Fibroblast of lung (primary cell): ENCODE measurements at regions not wholly inside any gene's neighbourhood (a gene's known extent, or its start where the extent isn't known, plus 50 kb on each side); places are given as distances from the start of the nearest gene placed in this dataset.

ENCODE experiments used
- DNase-seq, 2 donors: peaks; one replicate each; pipeline versions ENCODE4 v3.0.0 to v3.0.0-alpha.2; 2010; ENCODE audit warnings: low read depth in 2 of 2
- H2AFZ ChIP-seq: 2 replicates; pipeline ENCODE4 v1.5.1; 2012; ENCODE audit warnings: low read length, control low read depth, inconsistent platforms
- H3K27ac ChIP-seq: 2 replicates; pipeline ENCODE4 v1.5.1; 2011; ENCODE audit warnings: low read length, control low read depth; ENCODE audit not compliant: insufficient read depth
- H3K27me3 ChIP-seq: 2 replicates; pipeline ENCODE4 v1.5.1; 2011; ENCODE audit warnings: mild to moderate bottlenecking, low read length; ENCODE audit not compliant: control insufficient read depth, insufficient read depth
- H3K36me3 ChIP-seq: 2 replicates; pipeline ENCODE4 v1.5.1; 2011; ENCODE audit warnings: low read length; ENCODE audit not compliant: control insufficient read depth, insufficient read depth
- H3K4me1 ChIP-seq: 2 replicates; pipeline ENCODE4 v1.5.1; 2011; ENCODE audit warnings: low read length; ENCODE audit not compliant: control insufficient read depth, insufficient read depth; ENCODE audit errors: extremely low read depth
- H3K4me2 ChIP-seq: 2 replicates; pipeline ENCODE4 v1.5.1; 2011; ENCODE audit warnings: low read length, control low read depth; ENCODE audit not compliant: insufficient read depth; ENCODE audit errors: extremely low read depth
- H3K4me3 ChIP-seq, 4 experiments: fragments of 200-600 bp in 1 of 4; sonication (generic) in 1 of 4; replicated peaks in 1 of 4; 2 replicates each; pipeline ENCODE4 v1.5.1; 2011 to 2016; ENCODE audit warnings: low read length in 4 of 4, low read depth in 3 of 4, mild to moderate bottlenecking in 3 of 4, control low read depth in 2 of 4, inconsistent platforms in 1 of 4, mixed read lengths in 1 of 4; ENCODE audit not compliant: insufficient read depth in 1 of 4; ENCODE audit errors: control extremely low read depth in 1 of 4
- H3K79me2 ChIP-seq: 2 replicates; pipeline ENCODE4 v1.5.1; 2012; ENCODE audit warnings: mild to moderate bottlenecking, low read length, inconsistent platforms; ENCODE audit not compliant: control insufficient read depth, insufficient read depth
- H3K9ac ChIP-seq: 2 replicates; pipeline ENCODE4 v1.5.1; 2011; ENCODE audit warnings: mild to moderate bottlenecking, low read length, control low read depth; ENCODE audit not compliant: insufficient read depth
- H3K9me3 ChIP-seq: 2 replicates; pipeline ENCODE4 v1.5.1; 2012; ENCODE audit warnings: low read depth, low read length; ENCODE audit not compliant: control insufficient read depth, insufficient read depth
- H4K20me1 ChIP-seq: 2 replicates; pipeline ENCODE4 v1.5.1; 2011; ENCODE audit warnings: low read length; ENCODE audit not compliant: control insufficient read depth, insufficient read depth; ENCODE audit errors: extremely low read depth
- EZH2 ChIP-seq: IDR thresholded peaks from 2 replicates; pipeline ENCODE4 v1.5.1; 2012; ENCODE audit warnings: low read length, control low read depth, mild to moderate bottlenecking; ENCODE audit errors: missing control alignments
- TF ChIP-seq, protein P1 (sequence below), 2 donors: IDR thresholded peaks in 1 of 2; conservative IDR thresholded peaks in 1 of 2; 1 replicate in 1 of 2; 2 replicates in 1 of 2; pipeline ENCODE4 v1.5.1; 2011 to 2012; ENCODE audit warnings: low read length in 2 of 2, control low read depth in 1 of 2, inconsistent platforms in 1 of 2, low read depth in 1 of 2, mild to moderate bottlenecking in 1 of 2

DNA sequence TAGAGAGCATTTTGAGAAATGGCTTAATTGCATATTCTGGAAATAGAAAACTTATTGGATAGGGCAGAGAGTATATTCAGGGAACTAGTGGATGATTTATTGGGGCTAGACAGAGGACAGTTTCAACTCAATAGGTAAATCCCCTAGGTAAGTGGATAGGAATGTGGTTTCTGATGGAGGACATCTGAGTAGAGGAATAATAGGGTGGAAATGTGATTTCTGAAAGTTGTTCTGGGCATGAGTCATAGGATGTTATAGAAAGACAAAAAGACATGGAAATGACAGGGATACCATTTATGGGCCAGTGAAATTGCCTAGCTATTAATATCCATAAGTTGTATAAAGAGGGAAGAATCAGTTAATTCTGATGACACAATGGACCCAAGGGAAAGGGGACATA lies 563.3 kb upstream of the GOLIM4 start:
- no peaks in the 10 kb centered on the region for H3K4me1 ChIP-seq
- H3K36me3 ChIP-seq, result no peaks in the 10 kb centered on the region
- no peak overlapping the region for H3K9ac ChIP-seq
- H3K9me3 ChIP-seq, result no peaks in the 10 kb centered on the region
- H3K4me3 ChIP-seq, result no peak overlapping the region
- H2AFZ ChIP-seq, result no peak overlapping the region
- H3K27me3 ChIP-seq, result no peaks in the 10 kb centered on the region
- no peaks in the 10 kb centered on the region for H3K79me2 ChIP-seq
- TF ChIP-seq EZH2, result no peak
- TF ChIP-seq, protein P1, sequence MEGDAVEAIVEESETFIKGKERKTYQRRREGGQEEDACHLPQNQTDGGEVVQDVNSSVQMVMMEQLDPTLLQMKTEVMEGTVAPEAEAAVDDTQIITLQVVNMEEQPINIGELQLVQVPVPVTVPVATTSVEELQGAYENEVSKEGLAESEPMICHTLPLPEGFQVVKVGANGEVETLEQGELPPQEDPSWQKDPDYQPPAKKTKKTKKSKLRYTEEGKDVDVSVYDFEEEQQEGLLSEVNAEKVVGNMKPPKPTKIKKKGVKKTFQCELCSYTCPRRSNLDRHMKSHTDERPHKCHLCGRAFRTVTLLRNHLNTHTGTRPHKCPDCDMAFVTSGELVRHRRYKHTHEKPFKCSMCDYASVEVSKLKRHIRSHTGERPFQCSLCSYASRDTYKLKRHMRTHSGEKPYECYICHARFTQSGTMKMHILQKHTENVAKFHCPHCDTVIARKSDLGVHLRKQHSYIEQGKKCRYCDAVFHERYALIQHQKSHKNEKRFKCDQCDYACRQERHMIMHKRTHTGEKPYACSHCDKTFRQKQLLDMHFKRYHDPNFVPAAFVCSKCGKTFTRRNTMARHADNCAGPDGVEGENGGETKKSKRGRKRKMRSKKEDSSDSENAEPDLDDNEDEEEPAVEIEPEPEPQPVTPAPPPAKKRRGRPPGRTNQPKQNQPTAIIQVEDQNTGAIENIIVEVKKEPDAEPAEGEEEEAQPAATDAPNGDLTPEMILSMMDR (conservative IDR thresholded peaks at IDR 0.05 in 1 of 2, IDR thresholded peaks at IDR 0.05 in 1 of 2; ENCODE audit: low read depth in 1 of 2, low read length in 2 of 2), result no peak
- DNase-seq, result no peak
- H3K4me2 ChIP-seq, result no peak overlapping the region
- H4K20me1 ChIP-seq, result no peaks in the 10 kb centered on the region
- no peak overlapping the region for H3K27ac ChIP-seq

DNA sequence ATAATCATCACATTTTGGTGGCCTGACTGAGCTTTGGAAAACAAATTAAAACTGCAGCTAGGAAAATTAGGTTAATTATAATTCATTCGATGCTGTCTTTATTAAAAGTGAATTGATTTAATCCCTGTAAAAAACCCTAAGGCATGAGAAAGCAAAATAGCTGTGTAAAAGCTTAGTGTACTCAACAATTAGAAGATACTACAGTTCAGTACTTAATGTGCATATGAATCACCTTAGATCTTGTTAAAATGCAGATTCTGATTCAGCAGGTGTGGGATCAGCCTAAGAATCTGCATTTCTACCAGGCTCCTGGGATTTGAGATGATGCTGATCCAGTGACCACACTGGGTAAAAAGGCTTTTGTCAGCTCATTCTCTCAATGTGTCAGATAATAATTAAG lies 559.9 kb upstream of the GOLIM4 start:
- H3K27me3 ChIP-seq, result no peaks in the 10 kb centered on the region
- no peaks in the 10 kb centered on the region for H3K9me3 ChIP-seq
- no peak overlapping the region for H3K4me3 ChIP-seq
- no peaks in the 10 kb centered on the region for H4K20me1 ChIP-seq
- no peak overlapping the region for H3K27ac ChIP-seq
- no peaks in the 10 kb centered on the region for H3K36me3 ChIP-seq
- no peaks in the 10 kb centered on the region for H3K79me2 ChIP-seq
- H3K4me2 ChIP-seq, result no peak overlapping the region
- no peak overlapping the region for H2AFZ ChIP-seq
- H3K4me1 ChIP-seq, result no peaks in the 10 kb centered on the region
- TF ChIP-seq, protein P1 (conservative IDR thresholded peaks at IDR 0.05 in 1 of 2, IDR thresholded peaks at IDR 0.05 in 1 of 2; ENCODE audit: low read depth in 1 of 2, low read length in 2 of 2), result no peak
- no peak for TF ChIP-seq EZH2
- no peak for DNase-seq
- no peak overlapping the region for H3K9ac ChIP-seq

DNA sequence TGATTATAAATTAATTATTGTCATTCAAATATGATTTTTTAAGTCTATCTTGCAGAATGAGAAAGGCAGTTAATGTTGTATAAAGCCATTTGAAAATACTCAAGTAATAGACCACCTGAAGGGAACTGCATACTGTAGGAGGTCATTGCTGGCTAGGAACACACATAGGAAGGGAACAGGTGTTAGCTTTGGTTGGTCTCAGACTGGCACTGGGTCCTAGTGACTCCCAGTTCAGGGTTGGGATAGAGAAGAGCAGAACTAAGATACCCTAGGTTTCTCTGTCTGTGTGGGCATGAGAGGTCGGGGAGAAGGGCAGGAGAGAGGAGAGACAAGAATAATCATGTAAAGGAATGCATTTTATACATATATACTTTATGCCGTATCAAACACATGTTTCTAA lies 559.0 kb upstream of the GOLIM4 start:
- Histone ChIP-seq H3K27me3 (no peaks in the 10 kb centered on the region), H4K20me1 (no peaks in the 10 kb centered on the region), H3K4me3 (no peak overlapping the region), H3K79me2 (no peaks in the 10 kb centered on the region), H2AFZ (no peak overlapping the region), H3K27ac (no peak overlapping the region), H3K9ac (no peak overlapping the region), H3K4me2 (no peak overlapping the region), H3K36me3 (no peaks in the 10 kb centered on the region), H3K4me1 (no peaks in the 10 kb centered on the region), H3K9me3 (no peaks in the 10 kb centered on the region)
- no peak for DNase-seq
- no peak for TF ChIP-seq EZH2
- TF ChIP-seq, protein P1 (conservative IDR thresholded peaks at IDR 0.05 in 1 of 2, IDR thresholded peaks at IDR 0.05 in 1 of 2; ENCODE audit: low read depth in 1 of 2, low read length in 2 of 2), result no peak
